ENCODE measurements at regions not wholly inside any gene's neighbourhood (a gene's known extent, or its start where the extent isn't known, plus 50 kb on each side); places are given as distances from the start of the nearest gene placed in this dataset.

- TF ChIP-seq MYC (IDR thresholded peaks at IDR 0.05; ENCODE audit: low read depth, low read length): no peak
- TF ChIP-seq CTCF (IDR thresholded peaks at IDR 0.05; ENCODE audit: low read depth, low read length): no peak
- TF ChIP-seq POLR2A (IDR thresholded peaks at IDR 0.05; ENCODE audit: extremely low read depth, insufficient read length): no peak
- TF ChIP-seq MAX (IDR thresholded peaks at IDR 0.05; ENCODE audit: low read depth, low read length): no peak
- DNase-seq (ENCODE audit: low read depth): no peak
Measured at GRCh38 chr12:125949471-125949870, 884.2 kb downstream of the AACS start.

GRCh38 chr12:125954362-125954761 lies 889.1 kb downstream of the AACS start:
- no peak for DNase-seq (ENCODE audit: low read depth)
- TF ChIP-seq CTCF (IDR thresholded peaks at IDR 0.05; ENCODE audit: low read depth, low read length) (no peak), MYC (IDR thresholded peaks at IDR 0.05; ENCODE audit: low read depth, low read length) (no peak)
- no peak overlapping the region for H3K4me3 ChIP-seq (ENCODE audit: low read depth, low read length)

More at GRCh38 chr12:125949471-125949870, 884.2 kb downstream of the AACS start:
- H3K4me3 ChIP-seq (ENCODE audit: low read depth, low read length): no peak overlapping the region

GRCh38 chr12:125956186-125956585 lies 891.0 kb downstream of the AACS start:
- no peak for TF ChIP-seq MAX (IDR thresholded peaks at IDR 0.05; ENCODE audit: low read depth, low read length)
- TF ChIP-seq POLR2A (IDR thresholded peaks at IDR 0.05; ENCODE audit: extremely low read depth, insufficient read length): no peak
- TF ChIP-seq CTCF (IDR thresholded peaks at IDR 0.05; ENCODE audit: low read depth, low read length): no peak
- TF ChIP-seq MYC (IDR thresholded peaks at IDR 0.05; ENCODE audit: low read depth, low read length): no peak
- no peak for DNase-seq (ENCODE audit: low read depth)
- no peak overlapping the region for H3K4me3 ChIP-seq (ENCODE audit: low read depth, low read length)

- H3K4me3 ChIP-seq (ENCODE audit: low read depth, low read length): no peak overlapping the region
- no peak for DNase-seq (ENCODE audit: low read depth)
- TF ChIP-seq MAX (IDR thresholded peaks at IDR 0.05; ENCODE audit: low read depth, low read length): no peak
Measured at GRCh38 chr12:125966641-125967040, 901.4 kb downstream of the AACS start.

GRCh38 chr12:125968413-125968812 lies 903.2 kb downstream of the AACS start:
- no peak for DNase-seq (ENCODE audit: low read depth)
- TF ChIP-seq MYC (IDR thresholded peaks at IDR 0.05; ENCODE audit: low read depth, low read length) (no peak), POLR2A (IDR thresholded peaks at IDR 0.05; ENCODE audit: extremely low read depth, insufficient read length) (no peak), CTCF (IDR thresholded peaks at IDR 0.05; ENCODE audit: low read depth, low read length) (no peak), MAX (IDR thresholded peaks at IDR 0.05; ENCODE audit: low read depth, low read length) (no peak)

GRCh38 chr12:125971981-125972380 lies 906.7 kb downstream of the AACS start:
- TF ChIP-seq MYC (IDR thresholded peaks at IDR 0.05; ENCODE audit: low read depth, low read length): no peak
- TF ChIP-seq MAX (IDR thresholded peaks at IDR 0.05; ENCODE audit: low read depth, low read length): no peak
- no peak for TF ChIP-seq CTCF (IDR thresholded peaks at IDR 0.05; ENCODE audit: low read depth, low read length)
- TF ChIP-seq POLR2A (IDR thresholded peaks at IDR 0.05; ENCODE audit: extremely low read depth, insufficient read length): no peak
- H3K4me3 ChIP-seq (ENCODE audit: low read depth, low read length): no peak overlapping the region
- DNase-seq (ENCODE audit: low read depth): no peak

More at GRCh38 chr12:125968413-125968812, 903.2 kb downstream of the AACS start:
- H3K4me3 ChIP-seq (ENCODE audit: low read depth, low read length): no peak overlapping the region
